ENCODE measurements at regions not wholly inside any gene's neighbourhood (a gene's known extent, or its start where the extent isn't known, plus 50 kb on each side); places are given as distances from the start of the nearest gene placed in this dataset.

DNA sequence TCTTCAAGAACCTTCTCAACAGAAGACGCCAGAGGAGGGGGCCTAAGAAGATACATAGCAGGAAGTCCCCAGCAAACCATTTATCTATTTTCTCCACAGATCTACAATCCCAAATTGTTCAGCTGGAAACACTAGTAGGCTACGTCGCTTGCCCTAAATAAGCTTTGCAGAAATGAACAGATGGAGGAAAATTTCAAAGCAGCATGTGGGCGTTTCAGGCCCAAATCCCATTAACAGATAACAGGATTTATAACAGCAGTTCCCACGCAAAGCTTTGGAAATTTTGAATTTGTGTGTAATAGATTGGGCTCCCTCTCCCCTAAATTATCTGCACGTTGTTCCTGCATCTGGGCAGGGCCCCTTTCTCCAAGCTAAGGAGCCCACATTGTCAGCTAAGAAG, 60.6 kb upstream of the FRMD4A start:
- DNase-seq (ENCODE audit: low spot score) = no peak

- no peak for DNase-seq (ENCODE audit: low spot score)
These were observed 59.4 kb upstream of the FRMD4A start for GRCh38 chr10:14389981-14390590.

DNA sequence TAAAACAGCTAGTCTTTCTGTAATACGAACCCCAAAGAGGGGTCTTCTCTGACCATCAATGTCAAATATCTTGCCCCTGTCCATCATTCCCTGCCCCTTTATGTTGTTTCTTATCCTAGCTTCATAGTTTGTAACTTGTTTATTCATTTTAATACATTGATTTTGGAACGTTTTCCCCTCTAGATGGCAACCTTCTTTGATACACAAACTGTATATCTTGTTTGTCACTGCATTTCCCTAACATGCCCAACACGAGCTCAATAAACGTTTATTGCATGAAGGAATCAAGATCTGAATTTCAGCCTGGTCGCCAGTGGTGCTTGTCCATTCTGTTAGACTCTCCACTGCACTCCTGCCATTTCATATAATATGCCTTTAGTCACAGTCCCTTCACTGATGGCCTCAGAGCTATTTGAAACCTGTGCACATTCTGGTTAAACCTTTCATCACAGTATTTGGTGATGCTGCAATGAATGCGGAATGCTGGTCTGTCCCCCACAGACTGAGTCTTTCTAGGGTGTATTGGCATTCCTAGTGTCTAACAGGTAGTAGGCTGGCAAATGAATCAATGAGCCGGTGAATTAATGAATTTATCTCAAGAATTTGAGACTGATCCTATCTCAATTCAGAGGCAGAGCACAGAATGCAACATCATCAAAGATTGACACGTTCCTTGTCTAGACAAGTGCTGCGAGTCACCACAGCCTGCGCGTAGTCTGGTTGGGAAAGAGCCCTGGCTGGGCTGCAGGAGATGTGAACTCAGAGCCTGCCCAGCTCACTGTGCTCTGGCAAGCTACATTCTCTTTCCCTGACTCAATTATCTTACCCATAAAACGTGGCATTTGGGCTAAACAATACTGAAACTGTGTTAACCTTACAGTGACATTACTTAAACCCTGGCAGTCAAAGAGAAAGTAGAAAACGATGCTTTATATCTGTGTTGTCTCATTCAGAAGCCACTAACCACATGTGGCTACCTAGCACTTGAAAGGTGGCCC, 55.2 kb upstream of the FRMD4A start:
- no peak for DNase-seq (ENCODE audit: low spot score)

DNA sequence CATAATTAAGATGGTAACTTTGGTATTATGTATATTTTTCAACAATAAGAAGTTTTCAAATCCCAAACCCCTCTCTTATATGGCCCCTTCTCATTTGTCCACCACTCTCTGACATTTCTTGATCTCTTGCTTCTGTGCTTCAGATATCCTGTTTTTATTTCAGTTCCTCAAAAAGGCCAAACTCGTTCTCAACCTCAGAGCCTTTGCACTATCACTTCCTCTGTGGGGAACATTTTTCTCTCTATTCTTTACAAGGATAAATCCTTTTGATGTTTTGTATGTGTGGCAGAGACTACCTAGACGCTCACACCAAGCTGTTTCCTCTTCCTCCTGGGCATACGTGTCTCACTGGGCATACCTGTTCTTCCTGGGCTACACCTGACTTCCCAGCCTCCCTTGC, 54.2 kb upstream of the FRMD4A start:
- DNase-seq (ENCODE audit: low spot score) = no peak

GRCh38 chr10:14384116-14384730, 53.5 kb upstream of the FRMD4A start:
- no peak for DNase-seq (ENCODE audit: low spot score)

DNA sequence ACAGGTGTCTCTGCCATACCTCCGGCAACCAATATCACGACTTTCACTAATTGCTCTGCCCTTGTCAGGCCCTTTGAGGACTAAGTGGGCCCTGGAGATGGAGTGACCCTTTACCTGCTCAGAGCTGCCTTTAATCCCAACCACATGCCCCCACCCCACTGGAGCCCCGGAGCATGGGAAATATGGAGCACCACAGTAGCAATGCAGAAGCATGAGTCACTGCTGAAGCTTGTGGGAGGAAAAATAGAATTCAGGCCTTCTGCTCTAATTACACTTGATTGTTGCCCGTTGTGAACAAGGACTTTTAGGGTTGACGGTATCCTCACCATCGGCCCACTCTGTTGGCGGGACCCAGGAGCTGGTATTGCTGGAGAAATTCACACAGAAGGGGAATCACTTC, 52.5 kb upstream of the FRMD4A start:
- no peak for DNase-seq (ENCODE audit: low spot score)

DNA sequence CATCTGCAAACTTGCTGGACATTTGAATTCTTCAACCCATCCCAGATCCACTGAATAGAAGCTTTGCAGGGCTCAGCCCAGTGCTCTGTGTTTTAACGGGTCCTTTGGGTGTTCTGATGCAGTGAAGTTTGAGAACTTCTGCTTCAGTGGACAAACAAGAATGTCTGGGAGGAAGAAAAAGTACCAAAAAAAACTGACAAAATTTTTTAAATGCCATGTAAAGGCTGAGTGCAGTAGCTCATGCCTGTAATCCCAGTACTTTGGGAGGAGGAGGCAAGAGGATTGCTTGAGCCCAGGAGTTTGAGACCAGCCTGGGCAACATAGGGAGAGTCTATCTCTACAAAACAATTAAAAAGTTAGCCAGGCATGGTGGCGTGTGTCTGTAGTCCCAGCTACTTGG, 51.8 kb upstream of the FRMD4A start:
- no peak for DNase-seq (ENCODE audit: low spot score)

- DNase-seq (ENCODE audit: low spot score) = no peak
These were observed 51.3 kb upstream of the FRMD4A start for GRCh38 chr10:14382022-14382421.

DNA sequence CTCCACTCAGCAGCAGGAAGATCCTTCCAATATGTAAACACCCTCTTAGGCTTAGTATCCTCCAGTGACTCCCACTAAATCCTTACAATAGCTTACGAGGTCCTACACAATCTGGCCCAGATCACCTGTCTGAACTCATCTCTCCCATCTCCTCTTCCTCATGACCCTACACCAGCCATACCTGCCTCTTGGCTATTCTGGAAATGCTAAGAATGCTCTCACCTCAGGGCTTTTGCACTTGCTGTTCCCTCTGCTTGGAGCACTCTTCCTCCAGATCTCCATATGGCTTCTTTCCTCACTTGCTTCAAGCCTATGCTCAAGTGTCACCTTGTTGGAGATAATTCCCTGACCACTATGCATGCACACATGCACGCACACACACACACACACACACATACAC, 50.8 kb upstream of the FRMD4A start:
- no peak for DNase-seq (ENCODE audit: low spot score)

DNA sequence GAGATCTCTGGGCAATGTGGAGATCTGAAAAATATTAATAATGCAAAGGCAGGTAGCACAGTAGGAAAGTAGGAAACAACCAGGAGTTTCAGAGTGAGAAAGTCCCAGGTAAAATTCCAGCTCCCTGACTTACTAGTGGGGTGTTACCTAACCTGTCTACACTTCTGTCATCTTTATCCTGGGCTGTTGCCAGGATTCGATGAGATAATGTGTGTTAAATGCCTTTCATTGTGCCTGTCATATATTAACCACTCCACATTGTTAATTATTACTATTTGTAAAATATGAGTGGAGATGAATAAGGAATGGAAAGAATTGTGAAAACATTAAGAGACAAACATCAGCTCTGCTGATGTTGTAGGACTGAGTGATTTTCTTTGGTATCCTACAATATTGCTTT, 50.0 kb upstream of the FRMD4A start:
- no peak for DNase-seq (ENCODE audit: low spot score)
